Loucy (cell line): ENCODE measurements at regions not wholly inside any gene's neighbourhood (a gene's known extent, or its start where the extent isn't known, plus 50 kb on each side); places are given as distances from the start of the nearest gene placed in this dataset.

ENCODE experiments used
- H2AFZ ChIP-seq: fragments of 200-600 bp; sonication (generic); 2 replicates; pipeline ENCODE4 v1.6.0; 2016; ENCODE audit warnings: antibody characterized with exemption, mild to moderate bottlenecking, low read length, moderate library complexity
- H3F3A ChIP-seq: fragments of 200-600 bp; 2 replicates; pipeline ENCODE4 v1.6.0; 2016; ENCODE audit warnings: antibody characterized with exemption, low read depth, mild to moderate bottlenecking
- H3K27me3 ChIP-seq: fragments of 200-600 bp; sonication (generic); 2 replicates; pipeline ENCODE4 v1.6.1; 2014; ENCODE audit warnings: low read length, mild to moderate bottlenecking; ENCODE audit not compliant: insufficient read depth, poor library complexity, severe bottlenecking
- H3K36me3 ChIP-seq: fragments of 200-600 bp; sonication (generic); 2 replicates; pipeline ENCODE4 v1.6.1; 2016; ENCODE audit warnings: low read length; ENCODE audit not compliant: insufficient read depth
- H3K4me1 ChIP-seq: fragments of 200-600 bp; sonication (generic); 2 replicates; pipeline ENCODE4 v1.5.1; 2014; ENCODE audit warnings: low read length, mild to moderate bottlenecking; ENCODE audit not compliant: insufficient read depth, poor library complexity, severe bottlenecking
- H3K4me2 ChIP-seq: fragments of 200-600 bp; sonication (generic); 2 replicates; pipeline ENCODE4 v1.6.0; 2014; ENCODE audit warnings: antibody characterized with exemption, low read length, low read depth, mild to moderate bottlenecking; ENCODE audit not compliant: poor library complexity, severe bottlenecking
- H3K4me3 ChIP-seq: fragments of 200-600 bp; sonication (generic); 2 replicates; pipeline ENCODE4 v1.5.1; 2014; ENCODE audit warnings: low read length, mild to moderate bottlenecking, mixed read lengths; ENCODE audit not compliant: poor library complexity, severe bottlenecking
- H3K79me2 ChIP-seq: fragments of 200-600 bp; sonication (generic); 2 replicates; pipeline ENCODE4 v1.6.1; 2014; ENCODE audit warnings: low read length; ENCODE audit not compliant: insufficient read depth
- H3K9ac ChIP-seq: fragments of 200-600 bp; sonication (generic); 2 replicates; pipeline ENCODE4 v1.6.0; 2014; ENCODE audit warnings: mild to moderate bottlenecking, low read depth, low read length, moderate library complexity; ENCODE audit not compliant: poor library complexity, severe bottlenecking
- H3K9me2 ChIP-seq: fragments of 200-600 bp; sonication (generic); replicated peaks from 2 replicates; pipeline ENCODE4 v1.6.1; 2016; ENCODE audit warnings: low read depth, low read length, mixed read lengths
- H3K9me3 ChIP-seq: fragments of 200-600 bp; sonication (generic); 2 replicates; pipeline ENCODE4 v1.6.1; 2014; ENCODE audit warnings: mild to moderate bottlenecking, antibody characterized with exemption, low read length, low read depth; ENCODE audit not compliant: insufficient read depth
- H4K20me1 ChIP-seq: fragments of 200-600 bp; sonication (generic); 2 replicates; pipeline ENCODE4 v1.6.0; 2014; ENCODE audit warnings: antibody characterized with exemption, low read length, mild to moderate bottlenecking; ENCODE audit not compliant: insufficient read depth, poor library complexity, severe bottlenecking
- CTCF ChIP-seq: fragments of 200-600 bp; sonication (generic); conservative IDR thresholded peaks from 2 replicates; pipeline ENCODE4 v1.5.1; 2014; ENCODE audit warnings: mild to moderate bottlenecking, antibody characterized with exemption, low read length
- EZH2phosphoT487 ChIP-seq: fragments of 200-600 bp; IDR thresholded peaks from 2 replicates; pipeline ENCODE4 v1.6.1; 2018; ENCODE audit warnings: antibody characterized with exemption, mild to moderate bottlenecking, moderate library complexity, borderline replicate concordance

GRCh38 chr3:4008205-4008604 is 209.0 kb downstream of the LRRN1 start:
- Histone ChIP-seq H3K9me3 (no peaks in the 10 kb centered on the region), H3K4me1 (no peaks in the 10 kb centered on the region), H3K9me2 (no peaks in the 10 kb centered on the region), H3F3A (no peaks in the 10 kb centered on the region), H3K79me2 (no peaks in the 10 kb centered on the region), H4K20me1 (no peaks in the 10 kb centered on the region), H3K4me2 (no peak overlapping the region), H3K9ac (no peak overlapping the region), H3K36me3 (no peaks in the 10 kb centered on the region), H3K4me3 (no peak overlapping the region), H3K27me3 (no peaks in the 10 kb centered on the region), H2AFZ (no peak overlapping the region)
- no peak for TF ChIP-seq EZH2phosphoT487

GRCh38 chr3:4011166-4011565 is 211.9 kb downstream of the LRRN1 start:
- no peak for TF ChIP-seq EZH2phosphoT487
- TF ChIP-seq CTCF, result no peak
- Histone ChIP-seq H3K36me3 (no peaks in the 10 kb centered on the region), H3K27me3 (no peaks in the 10 kb centered on the region), H2AFZ (no peak overlapping the region), H3K9me2 (no peaks in the 10 kb centered on the region), H3K4me2 (no peak overlapping the region), H3F3A (no peaks in the 10 kb centered on the region), H3K4me1 (no peaks in the 10 kb centered on the region), H4K20me1 (no peaks in the 10 kb centered on the region), H3K4me3 (no peak overlapping the region), H3K79me2 (no peaks in the 10 kb centered on the region), H3K9me3 (no peaks in the 10 kb centered on the region), H3K9ac (no peak overlapping the region)

- Histone ChIP-seq H3K27me3 (no peaks in the 10 kb centered on the region), H3K9me2 (no peaks in the 10 kb centered on the region), H3K4me3 (no peak overlapping the region), H3K4me2 (no peak overlapping the region), H2AFZ (no peak overlapping the region), H3K9ac (no peak overlapping the region), H3K79me2 (no peaks in the 10 kb centered on the region), H3K9me3 (no peaks in the 10 kb centered on the region), H3K36me3 (no peaks in the 10 kb centered on the region), H4K20me1 (no peaks in the 10 kb centered on the region), H3F3A (no peaks in the 10 kb centered on the region), H3K4me1 (no peaks in the 10 kb centered on the region)
- TF ChIP-seq EZH2phosphoT487, result no peak
- no peak for TF ChIP-seq CTCF
Observed at GRCh38 chr3:4015426-4015825, 216.2 kb downstream of the LRRN1 start.

GRCh38 chr3:4019501-4019900 is 220.3 kb downstream of the LRRN1 start:
- Histone ChIP-seq H3K36me3 (no peaks in the 10 kb centered on the region), H3F3A (no peaks in the 10 kb centered on the region), H3K79me2 (no peaks in the 10 kb centered on the region), H3K27me3 (no peaks in the 10 kb centered on the region), H4K20me1 (no peaks in the 10 kb centered on the region), H2AFZ (no peak overlapping the region), H3K9me2 (no peaks in the 10 kb centered on the region), H3K4me1 (no peaks in the 10 kb centered on the region), H3K4me2 (no peak overlapping the region), H3K9me3 (no peaks in the 10 kb centered on the region), H3K9ac (no peak overlapping the region), H3K4me3 (no peak overlapping the region)
- TF ChIP-seq CTCF (no peak), EZH2phosphoT487 (no peak)
